ENCODE measurements at regions not wholly inside any gene's neighbourhood (a gene's known extent, or its start where the extent isn't known, plus 50 kb on each side); places are given as distances from the start of the nearest gene placed in this dataset.
A peak's percentile ranks its signal among the peaks of the same experiment; 100 is the strongest.
"Not testable (repeated sequence)": the region's sequence is repeated elsewhere in the genome, so short reads cannot be mapped to it uniquely, and the experiment has no call there.

GRCh38 chr5:32534041-32534440 lies 51.3 kb upstream of the SUB1 start:
- DNase-seq (ENCODE audit: low read depth in 2 of 2) = no peak

GRCh38 chr5:32531885-32532520 lies 53.4 kb upstream of the SUB1 start:
- peak; percentile 78 to 87 for DNase-seq (ENCODE audit: low read depth in 2 of 2)

GRCh38 chr5:32527321-32527720 lies 58.0 kb upstream of the SUB1 start:
- DNase-seq (ENCODE audit: low read depth in 2 of 2) = not testable (repeated sequence)

- no peak for DNase-seq (ENCODE audit: low read depth in 2 of 2)
These were observed 58.5 kb upstream of the SUB1 start for GRCh38 chr5:32526810-32527209.

GRCh38 chr5:32523625-32524024 lies 61.7 kb upstream of the SUB1 start:
- peak in 1 of 2 donors; percentile 7 for DNase-seq (ENCODE audit: low read depth in 2 of 2)

- peak in 1 of 2 donors; percentile 32 for DNase-seq (ENCODE audit: low read depth in 2 of 2)
These were observed 62.8 kb upstream of the SUB1 start for GRCh38 chr5:32522429-32523143.

GRCh38 chr5:32521481-32521880 lies 63.9 kb upstream of the SUB1 start:
- DNase-seq (ENCODE audit: low read depth in 2 of 2) = no peak

- DNase-seq (ENCODE audit: low read depth in 2 of 2) = no peak
These were observed 64.4 kb upstream of the SUB1 start for GRCh38 chr5:32520972-32521371.

- no peak for DNase-seq (ENCODE audit: low read depth in 2 of 2)
These were observed 65.0 kb upstream of the SUB1 start for GRCh38 chr5:32520356-32520755.

- DNase-seq (ENCODE audit: low read depth in 2 of 2) = no peak
These were observed 65.8 kb upstream of the SUB1 start for GRCh38 chr5:32519508-32519907.

GRCh38 chr5:32514806-32515205 lies 70.3 kb upstream of the ZFR start:
- no peak for DNase-seq (ENCODE audit: low read depth in 2 of 2)

- DNase-seq (ENCODE audit: low read depth in 2 of 2) = no peak
These were observed 68.4 kb upstream of the ZFR start for GRCh38 chr5:32512926-32513325.

- no peak for DNase-seq (ENCODE audit: low read depth in 2 of 2)
These were observed 67.3 kb upstream of the ZFR start for GRCh38 chr5:32511776-32512374.

GRCh38 chr5:32510860-32511259 lies 66.3 kb upstream of the ZFR start:
- DNase-seq (ENCODE audit: low read depth in 2 of 2) = no peak

GRCh38 chr5:32508806-32509805 lies 64.6 kb upstream of the ZFR start:
- DNase-seq (ENCODE audit: low read depth in 2 of 2) = no peak

GRCh38 chr5:32507738-32508434 lies 63.3 kb upstream of the ZFR start:
- DNase-seq (ENCODE audit: low read depth in 2 of 2) = peak; percentile 45 to 81

GRCh38 chr5:32506799-32507198 lies 62.3 kb upstream of the ZFR start:
- DNase-seq (ENCODE audit: low read depth in 2 of 2) = no peak

- DNase-seq (ENCODE audit: low read depth in 2 of 2) = peak in 1 of 2 donors; percentile 83
These were observed 61.7 kb upstream of the ZFR start for GRCh38 chr5:32506201-32506661.

- DNase-seq (ENCODE audit: low read depth in 2 of 2) = peak in 1 of 2 donors; percentile 23
These were observed 61.2 kb upstream of the ZFR start for GRCh38 chr5:32505756-32506155.

GRCh38 chr5:32504989-32505596 lies 60.6 kb upstream of the ZFR start:
- peak; percentile 55 to 92 for DNase-seq (ENCODE audit: low read depth in 2 of 2)
